MG63 (cell line): ENCODE measurements at regions not wholly inside any gene's neighbourhood (a gene's known extent, or its start where the extent isn't known, plus 50 kb on each side); places are given as distances from the start of the nearest gene placed in this dataset.

Source experiments
- DNase-seq: peaks from one replicate; pipeline ENCODE4 v3.0.0-alpha.2; 2020
- H3K27me3 ChIP-seq: fragments of 250-450 bp; sonication (Bioruptor Pico); 2 replicates; pipeline ENCODE4 v1.5.1; 2020; ENCODE audit warnings: mild to moderate bottlenecking, moderate library complexity
- H3K36me3 ChIP-seq: fragments of 250-450 bp; sonication (Bioruptor Pico); 2 replicates; pipeline ENCODE4 v1.5.1; 2020; ENCODE audit warnings: mild to moderate bottlenecking, moderate library complexity
- H3K4me3 ChIP-seq: fragments of 250-450 bp; sonication (Bioruptor Pico); 2 replicates; pipeline ENCODE4 v1.5.1; 2020; ENCODE audit warnings: mild to moderate bottlenecking, moderate library complexity
- H3K9me3 ChIP-seq: fragments of 250-450 bp; sonication (Bioruptor Pico); 2 replicates; pipeline ENCODE4 v1.5.1; 2020; ENCODE audit warnings: mild to moderate bottlenecking, moderate library complexity

GRCh38 chr20:22338140-22338708, 246.1 kb downstream of the FOXA2 start:
- Histone ChIP-seq H3K36me3 (no peaks in the 10 kb centered on the region), H3K4me3 (no peak overlapping the region), H3K9me3 (no peaks in the 10 kb centered on the region), H3K27me3 (no peaks in the 10 kb centered on the region; the same call in 1 of the 2 replicates)
- DNase-seq = no peak

GRCh38 chr20:22335210-22335609, 249.2 kb downstream of the FOXA2 start:
- H3K36me3 ChIP-seq = no peaks in the 10 kb centered on the region
- no peak for DNase-seq

GRCh38 chr20:22333885-22334545, 250.4 kb downstream of the FOXA2 start:
- H3K36me3 ChIP-seq = no peaks in the 10 kb centered on the region

More at GRCh38 chr20:22335210-22335609, 249.2 kb downstream of the FOXA2 start:
- Histone ChIP-seq H3K4me3 (no peak overlapping the region), H3K27me3 (no peaks in the 10 kb centered on the region; the same call in 1 of the 2 replicates), H3K9me3 (no peaks in the 10 kb centered on the region)

DNA sequence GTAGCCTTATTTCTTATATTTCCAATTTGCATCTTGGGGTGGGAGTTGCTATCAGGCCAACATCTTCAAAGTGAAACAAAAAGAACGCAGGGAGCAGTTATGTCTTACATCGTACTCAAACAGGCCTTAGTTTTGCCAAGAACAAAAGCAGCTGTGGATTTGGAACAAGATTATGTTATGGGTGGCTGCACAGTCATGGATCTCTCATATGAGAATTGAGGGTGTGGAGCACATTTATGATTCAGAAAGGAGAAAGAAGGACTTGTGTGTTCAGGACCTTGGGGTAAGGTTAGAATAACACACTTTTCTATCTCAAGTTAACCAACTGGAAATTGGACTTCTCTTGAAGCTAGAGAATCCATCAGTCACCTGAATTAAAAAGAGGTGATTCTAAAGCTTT, 259.9 kb downstream of the FOXA2 start:
- no peaks in the 10 kb centered on the region for H3K9me3 ChIP-seq
- DNase-seq = no peak

More at GRCh38 chr20:22333885-22334545, 250.4 kb downstream of the FOXA2 start:
- Histone ChIP-seq H3K9me3 (no peaks in the 10 kb centered on the region), H3K4me3 (no peak overlapping the region), H3K27me3 (no peaks in the 10 kb centered on the region; the same call in 1 of the 2 replicates)
- peak; percentile 16 for DNase-seq

DNA sequence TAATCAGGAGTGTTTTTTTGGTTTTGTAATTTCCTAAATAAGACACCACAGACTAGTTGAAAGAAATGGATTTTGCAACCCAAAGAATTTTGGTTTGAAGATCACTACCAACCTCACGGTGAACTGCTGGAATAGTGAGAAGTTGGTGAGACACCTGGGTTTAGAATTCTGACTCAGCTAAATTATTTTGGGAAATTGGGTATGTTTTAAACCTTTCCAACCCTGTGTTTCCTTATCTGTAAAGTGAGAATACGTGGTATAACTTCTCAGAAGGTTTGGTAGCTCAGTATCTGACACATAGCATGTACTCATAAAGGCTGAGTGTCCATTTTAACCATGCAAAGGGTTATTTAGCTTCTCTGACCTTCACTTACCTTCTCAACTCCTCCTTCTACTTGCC, 261.9 kb downstream of the FOXA2 start:
- Histone ChIP-seq H3K9me3 (no peaks in the 10 kb centered on the region), H3K36me3 (no peaks in the 10 kb centered on the region)

More for the DNA sequence above, 259.9 kb downstream of the FOXA2 start:
- no peaks in the 10 kb centered on the region; the same call in 1 of the 2 replicates for H3K27me3 ChIP-seq
- no peak overlapping the region for H3K4me3 ChIP-seq
- H3K36me3 ChIP-seq = no peaks in the 10 kb centered on the region

GRCh38 chr20:22321191-22321590, 263.2 kb downstream of the FOXA2 start:
- Histone ChIP-seq H3K36me3 (no peaks in the 10 kb centered on the region), H3K27me3 (no peaks in the 10 kb centered on the region; the same call in 1 of the 2 replicates), H3K4me3 (no peak overlapping the region), H3K9me3 (no peaks in the 10 kb centered on the region)
- no peak for DNase-seq

More for the DNA sequence above, 261.9 kb downstream of the FOXA2 start:
- no peak for DNase-seq
- H3K27me3 ChIP-seq = no peaks in the 10 kb centered on the region; the same call in 1 of the 2 replicates
- H3K4me3 ChIP-seq = no peak overlapping the region

GRCh38 chr20:22320245-22320915, 264.0 kb downstream of the FOXA2 start:
- no peaks in the 10 kb centered on the region; the same call in 1 of the 2 replicates for H3K27me3 ChIP-seq
- no peaks in the 10 kb centered on the region for H3K36me3 ChIP-seq
- no peaks in the 10 kb centered on the region for H3K9me3 ChIP-seq
- DNase-seq = no peak
- no peak overlapping the region for H3K4me3 ChIP-seq

DNA sequence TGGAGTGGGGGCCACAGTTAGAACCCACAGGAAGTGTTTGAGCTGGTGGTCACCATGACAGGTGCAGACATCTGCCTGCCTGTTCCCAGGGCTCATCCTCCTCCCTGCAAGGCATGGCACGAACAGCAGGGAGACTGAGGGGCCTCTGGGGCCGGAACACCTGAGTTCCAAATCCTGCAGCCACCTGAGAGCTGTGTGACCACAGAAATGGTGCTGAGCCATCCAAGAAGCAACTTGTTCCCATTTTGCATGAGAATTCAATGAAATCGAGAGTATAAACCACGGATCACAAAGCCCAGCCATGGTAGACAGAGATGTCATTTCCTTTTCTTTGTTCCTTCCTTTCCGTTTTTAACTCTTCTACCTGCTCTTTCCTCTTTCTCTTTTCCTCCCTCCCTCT, 268.6 kb downstream of the FOXA2 start:
- no peak for DNase-seq
- Histone ChIP-seq H3K27me3 (no peaks in the 10 kb centered on the region), H3K9me3 (no peaks in the 10 kb centered on the region), H3K4me3 (no peak overlapping the region), H3K36me3 (no peaks in the 10 kb centered on the region)

- DNase-seq = no peak
- Histone ChIP-seq H3K27me3 (no peaks in the 10 kb centered on the region), H3K9me3 (no peaks in the 10 kb centered on the region), H3K4me3 (no peak overlapping the region), H3K36me3 (no peaks in the 10 kb centered on the region)
Observed at GRCh38 chr20:22315073-22315472, 269.3 kb downstream of the FOXA2 start.

GRCh38 chr20:22312744-22313346, 271.5 kb downstream of the FOXA2 start:
- no peaks in the 10 kb centered on the region for H3K36me3 ChIP-seq
- H3K9me3 ChIP-seq = no peaks in the 10 kb centered on the region
- H3K27me3 ChIP-seq = no peaks in the 10 kb centered on the region
- H3K4me3 ChIP-seq = no peak overlapping the region
- no peak for DNase-seq

- H3K27me3 ChIP-seq = no peaks in the 10 kb centered on the region
- DNase-seq = no peak
- no peaks in the 10 kb centered on the region for H3K9me3 ChIP-seq
- no peaks in the 10 kb centered on the region for H3K36me3 ChIP-seq
- no peak overlapping the region for H3K4me3 ChIP-seq
Observed at GRCh38 chr20:22308934-22309333, 275.4 kb downstream of the FOXA2 start.

DNA sequence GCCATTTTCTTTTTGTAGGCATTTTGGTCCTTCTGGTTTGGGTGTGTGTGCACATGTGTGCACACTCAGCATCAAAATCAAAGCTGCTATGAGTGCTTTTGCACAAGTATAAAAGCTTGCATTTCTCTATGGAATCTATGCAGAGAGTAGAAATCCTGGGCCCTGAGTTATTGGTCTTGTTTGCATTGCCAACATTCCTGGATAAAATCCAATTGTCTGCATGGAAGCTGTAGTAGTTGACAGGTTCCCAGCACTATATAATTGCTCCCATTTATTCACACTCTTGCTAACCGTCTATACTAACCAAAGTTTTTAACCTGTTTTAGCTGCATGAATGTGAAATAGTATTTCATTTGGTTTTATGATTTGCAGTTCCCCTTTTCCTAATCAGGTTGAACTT, 277.0 kb downstream of the FOXA2 start:
- no peaks in the 10 kb centered on the region for H3K9me3 ChIP-seq
- H3K4me3 ChIP-seq = no peak overlapping the region
- DNase-seq = no peak
- no peaks in the 10 kb centered on the region for H3K27me3 ChIP-seq
- H3K36me3 ChIP-seq = no peaks in the 10 kb centered on the region

- H3K9me3 ChIP-seq = no peaks in the 10 kb centered on the region
- H3K4me3 ChIP-seq = no peak overlapping the region
- no peaks in the 10 kb centered on the region for H3K27me3 ChIP-seq
- no peaks in the 10 kb centered on the region for H3K36me3 ChIP-seq
- no peak for DNase-seq
Observed at GRCh38 chr20:22305381-22305780, 279.0 kb downstream of the FOXA2 start.

DNA sequence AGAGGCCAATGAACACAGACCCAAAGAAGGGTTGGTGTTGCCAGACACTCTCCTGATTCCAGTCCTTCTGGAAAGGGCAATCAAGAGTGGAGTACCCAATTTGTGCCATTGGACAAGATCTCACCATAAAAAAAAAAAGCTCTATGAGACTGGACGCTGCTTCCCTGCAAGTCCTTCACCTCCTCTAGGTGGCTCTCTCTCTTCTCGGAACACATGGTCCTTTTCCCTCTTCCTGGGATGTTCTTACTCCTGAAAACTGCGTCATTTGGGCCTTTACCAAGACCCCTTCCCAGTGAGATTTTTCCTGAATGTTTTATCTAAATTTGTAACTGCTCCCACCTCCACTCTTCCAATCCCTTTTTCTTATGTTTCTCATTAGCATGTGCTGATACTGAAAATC, 280.8 kb downstream of the FOXA2 start:
- no peak for DNase-seq
- Histone ChIP-seq H3K9me3 (no peaks in the 10 kb centered on the region), H3K4me3 (no peak overlapping the region), H3K27me3 (no peaks in the 10 kb centered on the region), H3K36me3 (no peaks in the 10 kb centered on the region)

- no peaks in the 10 kb centered on the region for H3K9me3 ChIP-seq
- no peak overlapping the region for H3K4me3 ChIP-seq
- DNase-seq = no peak
- H3K27me3 ChIP-seq = no peaks in the 10 kb centered on the region
- no peaks in the 10 kb centered on the region for H3K36me3 ChIP-seq
Observed at GRCh38 chr20:22302039-22302438, 282.3 kb downstream of the FOXA2 start.

DNA sequence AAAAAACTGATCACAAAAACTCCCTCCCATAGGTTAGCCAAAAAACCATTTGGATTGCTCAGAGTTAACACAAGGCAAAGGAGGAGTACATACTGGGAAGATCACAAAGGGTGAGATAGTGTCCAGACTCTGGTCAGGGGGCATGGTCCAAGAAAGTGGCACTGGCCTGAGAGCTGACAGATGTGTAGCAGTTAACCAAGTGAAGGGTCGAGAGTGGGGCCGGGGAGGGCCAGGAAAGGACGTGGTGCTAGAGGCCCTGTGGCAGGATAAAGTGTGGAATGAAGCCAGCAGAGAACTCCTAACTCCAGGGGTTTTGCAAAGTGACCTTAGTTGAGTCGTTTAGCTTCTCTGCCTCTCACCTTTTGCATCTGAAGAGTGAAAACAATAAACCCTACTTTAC, 290.5 kb downstream of the FOXA2 start:
- Histone ChIP-seq H3K9me3 (no peaks in the 10 kb centered on the region), H3K27me3 (no peaks in the 10 kb centered on the region), H3K36me3 (no peaks in the 10 kb centered on the region), H3K4me3 (no peak overlapping the region)
- no peak for DNase-seq

- Histone ChIP-seq H3K4me3 (no peak overlapping the region), H3K9me3 (no peaks in the 10 kb centered on the region), H3K27me3 (no peaks in the 10 kb centered on the region), H3K36me3 (no peaks in the 10 kb centered on the region)
- no peak for DNase-seq
Observed at GRCh38 chr20:22289442-22289841, 294.9 kb downstream of the FOXA2 start.
